K562 (cell line): ENCODE measurements at regions not wholly inside any gene's neighbourhood (a gene's known extent, or its start where the extent isn't known, plus 50 kb on each side); places are given as distances from the start of the nearest gene placed in this dataset.

Source experiments
- ATAC-seq: fragments of 200-7000 bp; cut with Tn5 transposase; 3 replicates; pipeline ENCODE4 v1.9.1; 2020; ENCODE audit warnings: moderate library complexity
- BruUV-seq: library from RNA; stranded (reverse); fragments of 400-500 nt; replicated peaks from 2 replicates; lab custom pipeline; 2021; lab: Mats Ljungman, UMichigan
- CTCF ChIA-PET: fragments of 300-600 bp; formaldehyde crosslinking; extraction: SDS; loops from one replicate; lab custom pipeline; 2021; ENCODE audit warnings: low intra/inter-chr PET ratio; lab: Yijun Ruan, JAX
- POLR2A ChIA-PET: fragments of 300-600, 350-650 bp; sonication (Branson Sonifier 250); formaldehyde crosslinking; extraction: SDS; loops from one replicate; lab custom pipeline; 2021; ENCODE audit warnings: antibody characterized with exemption, inconsistent platforms; lab: Yijun Ruan, JAX
- DNase-seq, 4 experiments: peaks; one replicate each; pipeline versions ENCODE4 v3.0.0 to v3.0.0-alpha.2; 2011 to 2018; ENCODE audit warnings: low spot score in 3 of 4, mixed read lengths in 3 of 4; ENCODE audit errors: extremely low read depth in 1 of 4
- FAIRE-seq: peaks from 2 replicates; lab custom pipeline; 2011; peaks lifted over from hg19 to GRCh38; lab: Jason Lieb, UNC
- H2AFZ ChIP-seq: 2 replicates; pipeline ENCODE4 v1.6.0; 2011; ENCODE audit warnings: low read depth, low read length, control low read depth, inconsistent platforms
- H3K27ac ChIP-seq: fragments of 200-600 bp; 3 replicates; pipeline ENCODE4 v1.8.0; 2011; ENCODE audit warnings: low read depth, mild to moderate bottlenecking, control low read depth, inconsistent platforms, low read length, moderate library complexity, mixed read lengths; ENCODE audit errors: extremely low read depth
- H3K27me3 ChIP-seq, 2 experiments: fragments of 300-600 bp in 1 of 2; 2 replicates in 1 of 2; 3 replicates in 1 of 2; pipeline versions ENCODE4 v1.6.0 to v1.8.0; 2011; ENCODE audit warnings: inconsistent platforms in 2 of 2, low read length in 2 of 2, mild to moderate bottlenecking in 1 of 2, mixed read lengths in 1 of 2, moderate library complexity in 1 of 2; ENCODE audit not compliant: control insufficient read depth in 2 of 2, insufficient read depth in 2 of 2
- H3K36me3 ChIP-seq: fragments of 300-600 bp; 3 replicates; pipeline ENCODE4 v1.8.0; 2011; ENCODE audit warnings: mild to moderate bottlenecking, low read length, inconsistent platforms; ENCODE audit not compliant: control insufficient read depth, insufficient read depth
- H3K4me1 ChIP-seq, 2 experiments: fragments of 200-600 bp in 1 of 2; replicated peaks in 1 of 2; 2 replicates in 1 of 2; 3 replicates in 1 of 2; pipeline versions ENCODE4 v1.5.1 to v1.8.0; 2011; ENCODE audit warnings: inconsistent platforms in 2 of 2, low read length in 2 of 2, mild to moderate bottlenecking in 1 of 2, mixed read lengths in 1 of 2, moderate library complexity in 1 of 2; ENCODE audit not compliant: control insufficient read depth in 2 of 2, insufficient read depth in 2 of 2
- H3K4me2 ChIP-seq: 2 replicates; pipeline ENCODE4 v1.6.1; 2011; ENCODE audit warnings: low read length, control low read depth, inconsistent platforms, mixed read lengths; ENCODE audit not compliant: insufficient read depth
- H3K4me3 ChIP-seq: fragments of 200-600 bp; sonication (generic), shearing (Covaris generic); 2 replicates; pipeline ENCODE4 v1.5.1; 2016; ENCODE audit warnings: control low read depth, inconsistent platforms
- H3K79me2 ChIP-seq: fragments of 200-600 bp; 3 replicates; pipeline ENCODE4 v1.8.0; 2011; ENCODE audit warnings: low read length, inconsistent platforms; ENCODE audit not compliant: control insufficient read depth, insufficient read depth
- H3K9ac ChIP-seq, 2 experiments: 2 replicates each; pipeline versions ENCODE4 v1.6.0 to v1.6.1; 2011; ENCODE audit warnings: low read depth in 2 of 2, low read length in 2 of 2, control low read depth in 1 of 2, inconsistent platforms in 1 of 2, mild to moderate bottlenecking in 1 of 2, mixed read lengths in 1 of 2; ENCODE audit not compliant: insufficient read depth in 1 of 2
- H3K9me1 ChIP-seq: one replicate; pipeline ENCODE4 v1.6.0; 2011; ENCODE audit warnings: inconsistent platforms, mild to moderate bottlenecking, low read length, moderate library complexity; ENCODE audit not compliant: control insufficient read depth, insufficient read depth
- H3K9me3 ChIP-seq: replicated peaks from 2 replicates; pipeline ENCODE4 v1.5.1; 2011; ENCODE audit warnings: low read depth, low read length, inconsistent platforms; ENCODE audit not compliant: control insufficient read depth, insufficient read depth
- H4K20me1 ChIP-seq: replicated peaks from 2 replicates; pipeline ENCODE4 v1.6.1; 2011; ENCODE audit warnings: low read length, inconsistent platforms, mixed read lengths; ENCODE audit not compliant: control insufficient read depth, insufficient read depth
- DEAF1 ChIP-seq: fragments of 450-650 bp; formaldehyde crosslinking; IDR thresholded peaks from 2 replicates; pipeline ENCODE4 v1.4.0; 2020; ENCODE audit warnings: mild to moderate bottlenecking, moderate library complexity
- FOXA1 ChIP-seq: fragments of 450-650 bp; IDR thresholded peaks from 2 replicates; pipeline ENCODE4 v1.6.1; 2016; ENCODE audit warnings: mild to moderate bottlenecking, borderline replicate concordance
- GTF2F1 ChIP-seq: IDR thresholded peaks from 2 replicates; pipeline ENCODE4 v1.6.1; 2011; ENCODE audit warnings: low read depth, low read length, improper control_type of control experiment
- HNRNPL ChIP-seq: fragments of 200-400 bp; formaldehyde crosslinking; IDR thresholded peaks from 2 replicates; pipeline ENCODE4 v1.6.1; 2017; ENCODE audit warnings: low read depth, mild to moderate bottlenecking, low read length
- HOMEZ ChIP-seq: fragments of 250-450 bp; sonication (Bioruptor Pico); IDR thresholded peaks from 2 replicates; pipeline ENCODE4 v1.4.0; 2020; ENCODE audit warnings: mild to moderate bottlenecking, moderate library complexity
- SIX5 ChIP-seq, 2 experiments: IDR thresholded peaks; 2 replicates each; pipeline ENCODE4 v1.6.1; 2011; ENCODE audit warnings: low read length in 2 of 2, borderline replicate concordance in 1 of 2, low read depth in 1 of 2, mild to moderate bottlenecking in 1 of 2, moderate library complexity in 1 of 2; ENCODE audit not compliant: insufficient read depth in 1 of 2
- TBP ChIP-seq: optimal IDR thresholded peaks from 2 replicates; pipeline ENCODE3; 2011; ENCODE audit warnings: low read depth, low read length, improper control_type of control experiment
- TRIM24 ChIP-seq, 2 experiments: fragments of 450-650 bp; IDR thresholded peaks; 2 replicates each; pipeline ENCODE4 v1.6.1; 2016
- ZBTB5 ChIP-seq: fragments of 450-650 bp; IDR thresholded peaks from 2 replicates; pipeline ENCODE4 v1.6.1; 2017; ENCODE audit warnings: antibody characterized with exemption
- WGBS: fragments of 100-300 bp; shearing (Covaris generic); methylation state at CpG from one replicate; pipeline ENCODE4 v1.1.6; 2016; ENCODE audit warnings: low coverage, mixed read lengths; ENCODE audit not compliant: insufficient coverage; ENCODE audit errors: missing lambda C conversion rate; 5-methylcytosine and 5-hydroxymethylcytosine counted together
- in situ Hi-C: fragments of 300-500 bp; cut with MboI; formaldehyde crosslinking; loops from 4 replicates; pipeline ENCODE4 v1.15.0; 2018; ENCODE audit warnings: inconsistent platforms, mixed read lengths
- intact Hi-C: fragments of 100-400 bp; cut with micrococcal nuclease; formaldehyde crosslinking; loops from 2 replicates; pipeline ENCODE4 v1.14.2; 2022

- no peak overlapping the region for H3K27ac ChIP-seq
- H3K9ac ChIP-seq: no peak overlapping the region
- H3K79me2 ChIP-seq: no peaks in the 10 kb centered on the region
- ATAC-seq: no peak
- WGBS: 7% methylated on average over 3 of the region's 6 CpGs
- no peaks in the 10 kb centered on the region for H3K36me3 ChIP-seq
- TF ChIP-seq FOXA1 (no peak), ZBTB5 (no peak), HOMEZ (CRISPR knock-in tag) (no peak), TRIM24 (IDR thresholded peaks at IDR 0.05) (no peak), GTF2F1 (no peak), HNRNPL (no peak), SIX5 (IDR thresholded peaks at IDR 0.05; ENCODE audit: borderline replicate concordance in 1 of 2, insufficient read depth in 1 of 2, low read depth in 1 of 2, low read length in 2 of 2) (no peak), TBP (no peak), DEAF1 (CRISPR knock-in tag) (no peak)
- no peak overlapping the region for H2AFZ ChIP-seq
- DNase-seq: no peak
- POLR2A ChIA-PET: no interaction called here
- no peaks in the 10 kb centered on the region for H3K9me1 ChIP-seq
- no peak for FAIRE-seq
- CTCF ChIA-PET: no interaction called here
- H3K4me3 ChIP-seq: no peak overlapping the region
- in situ Hi-C loops: no loop called here
- intact Hi-C loops: no loop called here
- H3K27me3 ChIP-seq: peaks cover 3 to 59% of the 10 kb centered on the region in 2 experiments; a peak in 4 of 5 replicates
- H4K20me1 ChIP-seq: no peaks in the 10 kb centered on the region
- no peaks in the 10 kb centered on the region for H3K9me3 ChIP-seq
- no peak overlapping the region for H3K4me2 ChIP-seq
- BruUV-seq: no TSS peak
- H3K4me1 ChIP-seq: peaks cover 0 to 25% of the 10 kb centered on the region in 2 experiments; a peak in 2 of 5 replicates
Observed at GRCh38 chr22:49373289-49373666, 454.4 kb downstream of the BRD1 start.
